ENCODE measurements at regions not wholly inside any gene's neighbourhood (a gene's known extent, or its start where the extent isn't known, plus 50 kb on each side); places are given as distances from the start of the nearest gene placed in this dataset.

GRCh38 chr17:51516924-51517323, 256.6 kb downstream of the UTP18 start:
- in situ Hi-C loops (cut with HindIII; ENCODE audit: low pct_ligation_motif_present, low pct_unique_long_range_greater_than_20kb, low sequenced_read_pairs) = no loop called here
- DNase-seq = no peak

DNA sequence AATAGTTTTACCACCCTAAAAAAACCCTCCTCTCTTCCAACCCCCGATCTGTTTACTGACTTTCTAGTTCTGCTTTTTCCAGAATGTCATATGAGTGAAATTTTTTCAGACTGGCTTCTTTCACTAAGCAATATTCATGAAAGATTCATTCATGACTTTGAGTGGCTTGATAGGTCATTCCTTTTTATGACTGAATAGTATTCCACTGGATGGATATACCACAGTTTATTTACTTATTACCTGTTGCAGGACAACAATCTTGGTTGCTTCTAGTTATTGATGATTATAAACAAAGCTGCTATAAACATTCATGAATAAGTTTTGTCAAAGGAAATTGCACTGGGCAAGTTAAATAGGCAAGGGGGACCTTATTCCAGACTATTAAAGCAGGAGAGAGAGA, 264.2 kb downstream of the UTP18 start:
- DNase-seq = no peak
- in situ Hi-C loops (cut with HindIII; ENCODE audit: low pct_ligation_motif_present, low pct_unique_long_range_greater_than_20kb, low sequenced_read_pairs) = no loop called here

DNA sequence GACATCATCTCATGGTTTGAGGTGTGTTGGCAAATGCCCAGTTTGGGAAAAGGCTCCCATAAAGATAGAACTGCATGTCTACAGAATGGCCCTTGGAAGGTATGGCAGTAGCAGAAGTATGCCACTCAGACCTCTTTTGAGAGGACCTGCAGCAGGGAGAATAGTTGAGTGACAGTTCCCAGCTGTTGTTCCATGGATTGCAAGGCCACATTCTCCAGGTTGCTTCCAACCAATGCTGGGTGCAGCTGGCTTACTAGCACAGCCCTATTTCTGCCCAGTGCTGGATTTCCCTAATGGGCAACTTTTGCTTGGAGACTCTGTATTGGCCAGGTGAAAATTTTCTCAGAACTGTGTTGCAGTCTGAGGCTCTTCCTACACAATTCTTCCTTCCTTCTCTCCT, 266.2 kb downstream of the UTP18 start:
- in situ Hi-C loops (cut with HindIII; ENCODE audit: low pct_ligation_motif_present, low pct_unique_long_range_greater_than_20kb, low sequenced_read_pairs) = no loop called here
- DNase-seq = no peak

DNA sequence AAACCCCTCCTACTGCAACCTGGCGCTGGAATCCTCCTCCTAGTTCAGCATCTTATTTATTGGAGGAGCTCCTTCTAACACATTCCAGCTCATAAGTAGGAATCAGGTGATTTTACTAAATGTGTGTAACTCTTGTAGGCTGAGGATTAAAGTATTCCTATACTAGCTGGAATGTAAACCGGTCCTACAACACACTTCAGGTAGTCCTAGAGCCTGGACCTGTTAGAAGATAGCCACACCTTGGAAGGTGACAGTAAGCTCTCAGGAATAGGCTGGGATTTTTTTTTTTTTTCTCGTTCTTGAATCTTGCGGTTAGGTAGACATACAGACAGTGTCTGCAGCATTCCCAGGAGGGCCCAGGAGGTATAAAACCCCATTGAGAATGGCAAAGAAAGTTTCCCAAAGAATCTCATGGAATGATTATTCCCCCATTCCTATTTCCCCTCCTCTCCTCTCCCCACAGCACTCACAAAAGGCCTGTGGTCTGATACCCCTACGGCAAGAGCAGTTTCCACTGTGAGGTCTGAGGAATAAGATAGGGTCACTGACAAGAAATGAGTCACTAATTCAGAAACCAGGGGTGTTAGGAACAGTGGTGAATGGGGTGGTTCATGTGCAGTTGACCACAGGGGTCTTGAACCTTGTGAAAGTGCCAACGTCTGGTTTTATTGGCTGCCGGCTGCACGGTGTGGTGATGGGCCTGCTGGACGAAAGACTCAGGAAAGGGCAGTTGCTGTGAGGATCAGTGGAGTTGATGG, 267.1 kb downstream of the UTP18 start:
- DNase-seq = no peak
- in situ Hi-C loops (cut with HindIII; ENCODE audit: low pct_ligation_motif_present, low pct_unique_long_range_greater_than_20kb, low sequenced_read_pairs) = no loop called here

- in situ Hi-C loops (cut with HindIII; ENCODE audit: low pct_ligation_motif_present, low pct_unique_long_range_greater_than_20kb, low sequenced_read_pairs) = no loop called here
- no peak for DNase-seq
Observed at GRCh38 chr17:51528111-51528510, 267.8 kb downstream of the UTP18 start.

GRCh38 chr17:51533219-51533618, 272.9 kb downstream of the UTP18 start:
- no peak for DNase-seq
- in situ Hi-C loops (cut with HindIII; ENCODE audit: low pct_ligation_motif_present, low pct_unique_long_range_greater_than_20kb, low sequenced_read_pairs) = no loop called here

- DNase-seq = no peak
Observed at GRCh38 chr17:51533821-51534220, 273.5 kb downstream of the UTP18 start.

DNA sequence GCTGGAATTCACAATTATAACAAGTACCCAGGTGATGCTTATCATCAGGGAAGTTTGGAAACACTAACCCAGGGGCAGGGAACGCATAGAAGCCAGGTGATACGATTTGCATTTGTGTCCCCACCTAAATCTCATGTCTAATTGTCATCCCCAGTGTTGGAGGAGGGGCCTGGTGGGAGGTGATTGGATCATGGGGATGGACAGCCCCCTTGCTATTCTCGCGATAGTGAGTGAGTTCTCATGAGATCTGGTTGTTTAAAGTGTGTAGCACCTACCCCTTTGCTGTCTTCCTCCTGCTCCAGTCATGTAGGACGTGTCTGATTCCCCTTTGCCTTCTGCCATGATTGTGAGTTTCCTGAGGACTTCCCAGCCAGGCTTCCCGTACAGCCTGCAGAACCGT, 276.3 kb downstream of the UTP18 start:
- DNase-seq = no peak
- in situ Hi-C loops (cut with HindIII; ENCODE audit: low pct_ligation_motif_present, low pct_unique_long_range_greater_than_20kb, low sequenced_read_pairs) = no loop called here

More at GRCh38 chr17:51533821-51534220, 273.5 kb downstream of the UTP18 start:
- in situ Hi-C loops (cut with HindIII; ENCODE audit: low pct_ligation_motif_present, low pct_unique_long_range_greater_than_20kb, low sequenced_read_pairs) = no loop called here

DNA sequence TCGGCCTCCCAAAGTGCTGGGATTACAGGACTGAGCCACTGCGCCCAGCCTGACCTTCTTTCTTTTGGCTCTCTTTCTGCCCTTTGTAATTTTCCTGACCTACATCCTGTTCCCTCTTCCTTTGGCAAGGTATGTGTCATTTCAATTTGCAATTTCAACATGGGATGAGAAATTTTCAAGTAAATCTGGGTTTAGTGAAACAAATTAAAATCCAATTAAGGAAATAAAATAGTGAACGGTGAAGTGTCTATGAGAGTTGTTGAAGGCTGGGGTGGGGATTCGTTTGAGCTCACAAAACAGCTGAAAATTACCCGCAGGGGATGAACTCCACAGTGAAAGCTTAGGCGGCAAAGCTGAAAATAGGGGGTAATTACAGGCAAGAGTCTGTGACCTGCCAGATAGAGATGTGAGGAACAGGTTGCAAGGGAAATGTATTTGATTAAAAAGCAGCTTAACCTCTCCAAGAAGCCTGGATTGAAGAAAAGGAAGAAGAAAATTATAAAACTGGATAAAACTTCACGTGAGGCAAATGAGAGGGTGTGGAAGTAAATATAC, 277.7 kb downstream of the UTP18 start:
- in situ Hi-C loops (cut with HindIII; ENCODE audit: low pct_ligation_motif_present, low pct_unique_long_range_greater_than_20kb, low sequenced_read_pairs) = no loop called here
- no peak for DNase-seq

- in situ Hi-C loops (cut with HindIII; ENCODE audit: low pct_ligation_motif_present, low pct_unique_long_range_greater_than_20kb, low sequenced_read_pairs) = no loop called here
- no peak for DNase-seq
Observed at GRCh38 chr17:51540151-51540550, 279.8 kb downstream of the UTP18 start.

GRCh38 chr17:51541215-51541614, 280.9 kb downstream of the UTP18 start:
- in situ Hi-C loops (cut with HindIII; ENCODE audit: low pct_ligation_motif_present, low pct_unique_long_range_greater_than_20kb, low sequenced_read_pairs) = no loop called here

GRCh38 chr17:51546114-51546513, 285.8 kb downstream of the UTP18 start:
- no peak for DNase-seq
- in situ Hi-C loops (cut with HindIII; ENCODE audit: low pct_ligation_motif_present, low pct_unique_long_range_greater_than_20kb, low sequenced_read_pairs) = no loop called here

More at GRCh38 chr17:51541215-51541614, 280.9 kb downstream of the UTP18 start:
- DNase-seq = no peak

DNA sequence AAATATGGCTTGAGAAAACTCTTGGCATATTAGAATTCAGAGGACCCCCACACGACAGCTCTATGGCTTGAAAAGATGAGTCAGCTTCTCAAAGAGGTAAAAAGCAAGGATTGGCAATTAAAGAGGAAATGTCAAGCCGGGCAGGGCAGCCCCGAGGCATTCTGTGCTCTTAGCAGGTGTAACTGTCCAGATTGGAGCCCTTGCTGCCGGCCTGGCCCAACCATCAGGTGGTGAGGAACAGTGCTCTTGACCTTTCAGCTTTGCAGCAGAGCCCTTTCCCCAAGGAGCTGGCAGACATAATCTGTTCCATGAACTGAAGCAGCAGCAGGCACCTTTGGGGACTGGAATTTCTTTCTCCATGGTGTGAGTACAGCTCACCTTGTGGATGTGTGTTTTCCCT, 287.8 kb downstream of the UTP18 start:
- no peak for DNase-seq
- in situ Hi-C loops (cut with HindIII; ENCODE audit: low pct_ligation_motif_present, low pct_unique_long_range_greater_than_20kb, low sequenced_read_pairs) = no loop called here

- in situ Hi-C loops (cut with HindIII; ENCODE audit: low pct_ligation_motif_present, low pct_unique_long_range_greater_than_20kb, low sequenced_read_pairs) = no loop called here
- no peak for DNase-seq
Observed at GRCh38 chr17:51555153-51555552, 294.8 kb downstream of the UTP18 start.

DNA sequence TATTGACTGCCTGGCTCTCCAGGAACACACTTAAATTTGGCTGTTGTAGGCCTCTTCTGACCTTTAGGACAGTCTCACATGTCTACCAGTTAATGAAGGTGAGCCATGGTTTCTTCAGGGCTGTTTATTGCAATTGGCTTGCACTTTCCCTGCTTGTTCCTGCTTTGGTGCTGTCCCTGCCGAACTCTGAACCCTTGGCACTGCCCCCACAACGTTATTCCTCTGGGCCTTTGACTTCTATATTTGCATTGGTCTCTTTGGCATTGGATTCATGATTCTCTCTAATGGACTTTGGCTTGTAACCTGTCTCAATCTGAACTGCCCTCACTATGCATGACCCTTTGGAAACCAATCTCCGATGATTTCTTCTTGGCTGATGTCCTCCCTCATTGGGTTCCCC, 299.4 kb downstream of the UTP18 start:
- in situ Hi-C loops (cut with HindIII; ENCODE audit: low pct_ligation_motif_present, low pct_unique_long_range_greater_than_20kb, low sequenced_read_pairs) = no loop called here
- no peak for DNase-seq

DNA sequence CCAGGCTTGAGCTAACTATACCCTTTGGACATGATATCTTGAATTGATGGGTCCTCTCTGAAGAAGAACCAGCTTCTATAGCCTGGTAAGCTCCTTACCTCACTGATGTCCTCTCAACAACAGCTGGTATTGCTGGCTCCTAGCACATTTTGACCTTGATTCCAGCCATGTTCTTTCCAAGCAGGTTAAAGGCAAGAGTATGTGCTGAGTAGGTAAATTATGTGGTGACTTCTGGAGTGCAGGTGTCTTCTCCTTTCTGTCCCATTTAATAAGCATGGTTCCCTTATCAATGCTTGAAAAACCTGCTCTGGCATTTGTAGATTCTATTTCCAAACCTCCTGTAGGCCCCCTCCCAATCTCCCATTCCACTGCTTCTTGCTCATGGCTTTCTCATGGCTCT, 300.1 kb downstream of the UTP18 start:
- DNase-seq = no peak
- in situ Hi-C loops (cut with HindIII; ENCODE audit: low pct_ligation_motif_present, low pct_unique_long_range_greater_than_20kb, low sequenced_read_pairs) = no loop called here

GRCh38 chr17:51563961-51564360, 303.6 kb downstream of the UTP18 start:
- DNase-seq = no peak
- in situ Hi-C loops (cut with HindIII; ENCODE audit: low pct_ligation_motif_present, low pct_unique_long_range_greater_than_20kb, low sequenced_read_pairs) = no loop called here

GRCh38 chr17:51572115-51572514, 311.8 kb downstream of the UTP18 start:
- no peak for DNase-seq
- in situ Hi-C loops (cut with HindIII; ENCODE audit: low pct_ligation_motif_present, low pct_unique_long_range_greater_than_20kb, low sequenced_read_pairs) = no loop called here

All from ACHN (cell line).